MM.1S (cell line): ENCODE measurements at regions not wholly inside any gene's neighbourhood (a gene's known extent, or its start where the extent isn't known, plus 50 kb on each side); places are given as distances from the start of the nearest gene placed in this dataset.

Experiments used
- DNase-seq: peaks from one replicate; pipeline ENCODE4 v3.0.0-alpha.2; 2015
- H2AFZ ChIP-seq: fragments of 300-600 bp; sonication (generic); 2 replicates; pipeline ENCODE4 v1.6.0; 2016; ENCODE audit warnings: antibody characterized with exemption, low read length
- H3F3A ChIP-seq: fragments of 300-600 bp; sonication (generic); 2 replicates; pipeline ENCODE4 v1.6.1; 2016; ENCODE audit warnings: mild to moderate bottlenecking, antibody characterized with exemption, low read length, moderate library complexity, mixed read lengths; ENCODE audit not compliant: insufficient read depth
- H3K27ac ChIP-seq: fragments of 300-600 bp; sonication (generic); 2 replicates; pipeline ENCODE4 v1.5.1; 2016; ENCODE audit warnings: mild to moderate bottlenecking, low read length
- H3K27me3 ChIP-seq: fragments of 300-600 bp; sonication (generic); replicated peaks from 2 replicates; pipeline ENCODE4 v1.6.0; 2016; ENCODE audit warnings: low read length; ENCODE audit not compliant: insufficient read depth
- H3K36me3 ChIP-seq: fragments of 300-600 bp; sonication (generic); replicated peaks from 2 replicates; pipeline ENCODE4 v1.6.1; 2016; ENCODE audit warnings: mild to moderate bottlenecking, low read length, mixed read lengths; ENCODE audit not compliant: insufficient read depth
- H3K4me1 ChIP-seq: fragments of 300-600 bp; sonication (generic); 2 replicates; pipeline ENCODE4 v1.6.1; 2016; ENCODE audit warnings: low read length, mixed read lengths
- H3K4me2 ChIP-seq: fragments of 300-600 bp; sonication (generic); 2 replicates; pipeline ENCODE4 v1.6.0; 2016; ENCODE audit warnings: low read depth, low read length
- H3K4me3 ChIP-seq: fragments of 300-600 bp; sonication (generic); 2 replicates; pipeline ENCODE4 v1.5.1; 2016; ENCODE audit warnings: low read length, mixed read lengths
- H3K79me2 ChIP-seq: fragments of 300-600 bp; sonication (generic); 2 replicates; pipeline ENCODE4 v1.6.1; 2016; ENCODE audit warnings: mixed run types, low read length, mixed read lengths
- H3K9ac ChIP-seq: fragments of 300-600 bp; sonication (generic); 2 replicates; pipeline ENCODE4 v1.6.1; 2016; ENCODE audit warnings: low read length, mixed read lengths
- H3K9me2 ChIP-seq: fragments of 300-600 bp; sonication (generic); replicated peaks from 2 replicates; pipeline ENCODE4 v1.6.1; 2016; ENCODE audit warnings: mild to moderate bottlenecking, low read length, mixed read lengths; ENCODE audit not compliant: insufficient read depth
- H3K9me3 ChIP-seq: fragments of 300-600 bp; sonication (generic); replicated peaks from 2 replicates; pipeline ENCODE4 v1.6.1; 2016; ENCODE audit warnings: mild to moderate bottlenecking, low read length, mixed read lengths; ENCODE audit not compliant: insufficient read depth
- H4K20me1 ChIP-seq: fragments of 300-600 bp; sonication (generic); 2 replicates; pipeline ENCODE4 v1.6.1; 2016; ENCODE audit warnings: mild to moderate bottlenecking, low read length, moderate library complexity, mixed read lengths; ENCODE audit not compliant: insufficient read depth
- EZH2 ChIP-seq: fragments of 300-600 bp; sonication (generic); optimal IDR thresholded peaks from 2 replicates; pipeline ENCODE3; 2017; ENCODE audit warnings: low read depth, mild to moderate bottlenecking, antibody characterized with exemption, low read length, mixed read lengths
- EZH2phosphoT487 ChIP-seq: fragments of 300-600 bp; sonication (generic); IDR thresholded peaks from 2 replicates; pipeline ENCODE4 v1.6.1; 2018; ENCODE audit warnings: antibody characterized with exemption, low read length
- TF ChIP-seq, protein P1 (sequence below): fragments of 300-600 bp; sonication (generic); IDR thresholded peaks from 2 replicates; pipeline ENCODE4 v1.5.1; 2016; ENCODE audit warnings: antibody characterized with exemption, low read length, mixed read lengths

DNA sequence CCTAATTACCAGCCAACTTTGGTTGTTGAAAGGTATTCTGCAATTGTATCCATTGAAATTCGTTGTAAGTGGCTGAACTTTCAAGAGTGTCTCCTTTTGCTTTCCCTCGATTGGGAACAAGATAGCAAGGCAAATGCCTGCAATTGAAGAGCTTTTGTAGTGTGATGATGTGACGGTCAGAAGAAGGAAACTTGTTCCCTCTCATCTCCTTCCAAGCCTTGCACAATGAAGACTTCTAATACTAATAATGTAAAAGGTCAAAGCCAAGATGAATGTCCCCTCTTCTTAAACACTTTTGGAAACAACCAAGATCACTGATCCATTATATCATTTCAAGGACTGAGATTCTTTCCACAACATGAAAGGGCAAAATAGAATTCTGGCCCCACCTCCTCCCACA is 101.9 kb upstream of the LMCD1 start:
- Histone ChIP-seq H3K4me3 (no peak overlapping the region), H3K9me2 (no peaks in the 10 kb centered on the region), H3K27ac (no peak overlapping the region), H3K4me2 (no peak overlapping the region), H3K9ac (no peak overlapping the region), H3K27me3 (no peaks in the 10 kb centered on the region), H3K9me3 (no peaks in the 10 kb centered on the region), H3K79me2 (no peaks in the 10 kb centered on the region), H2AFZ (no peak overlapping the region), H4K20me1 (no peaks in the 10 kb centered on the region), H3K36me3 (no peaks in the 10 kb centered on the region), H3K4me1 (no peaks in the 10 kb centered on the region), H3F3A (no peaks in the 10 kb centered on the region)
- no peak for DNase-seq
- no peak for TF ChIP-seq EZH2
- TF ChIP-seq EZH2phosphoT487 = no peak
- TF ChIP-seq, protein P1, sequence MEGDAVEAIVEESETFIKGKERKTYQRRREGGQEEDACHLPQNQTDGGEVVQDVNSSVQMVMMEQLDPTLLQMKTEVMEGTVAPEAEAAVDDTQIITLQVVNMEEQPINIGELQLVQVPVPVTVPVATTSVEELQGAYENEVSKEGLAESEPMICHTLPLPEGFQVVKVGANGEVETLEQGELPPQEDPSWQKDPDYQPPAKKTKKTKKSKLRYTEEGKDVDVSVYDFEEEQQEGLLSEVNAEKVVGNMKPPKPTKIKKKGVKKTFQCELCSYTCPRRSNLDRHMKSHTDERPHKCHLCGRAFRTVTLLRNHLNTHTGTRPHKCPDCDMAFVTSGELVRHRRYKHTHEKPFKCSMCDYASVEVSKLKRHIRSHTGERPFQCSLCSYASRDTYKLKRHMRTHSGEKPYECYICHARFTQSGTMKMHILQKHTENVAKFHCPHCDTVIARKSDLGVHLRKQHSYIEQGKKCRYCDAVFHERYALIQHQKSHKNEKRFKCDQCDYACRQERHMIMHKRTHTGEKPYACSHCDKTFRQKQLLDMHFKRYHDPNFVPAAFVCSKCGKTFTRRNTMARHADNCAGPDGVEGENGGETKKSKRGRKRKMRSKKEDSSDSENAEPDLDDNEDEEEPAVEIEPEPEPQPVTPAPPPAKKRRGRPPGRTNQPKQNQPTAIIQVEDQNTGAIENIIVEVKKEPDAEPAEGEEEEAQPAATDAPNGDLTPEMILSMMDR = no peak

- H3K4me1 ChIP-seq = no peaks in the 10 kb centered on the region
- H3F3A ChIP-seq = no peaks in the 10 kb centered on the region
- H3K9me2 ChIP-seq = no peaks in the 10 kb centered on the region
- H3K36me3 ChIP-seq = no peaks in the 10 kb centered on the region
- DNase-seq = no peak
- no peak for TF ChIP-seq EZH2phosphoT487
- no peak for TF ChIP-seq EZH2
- TF ChIP-seq, protein P1 = no peak
- H3K9me3 ChIP-seq = no peaks in the 10 kb centered on the region
- no peaks in the 10 kb centered on the region for H3K79me2 ChIP-seq
- H4K20me1 ChIP-seq = no peaks in the 10 kb centered on the region
- H3K9ac ChIP-seq = no peak overlapping the region
- H3K4me3 ChIP-seq = no peak overlapping the region
- no peak overlapping the region for H3K4me2 ChIP-seq
- no peak overlapping the region for H2AFZ ChIP-seq
- H3K27ac ChIP-seq = no peak overlapping the region
- H3K27me3 ChIP-seq = no peaks in the 10 kb centered on the region
These were observed 100.7 kb upstream of the LMCD1 start for GRCh38 chr3:8400911-8401310.

GRCh38 chr3:8403996-8404395 is 97.6 kb upstream of the LMCD1 start:
- H3K79me2 ChIP-seq = no peaks in the 10 kb centered on the region

More at GRCh38 chr3:8403996-8404395, 97.6 kb upstream of the LMCD1 start:
- Histone ChIP-seq H3K9me2 (no peaks in the 10 kb centered on the region), H3K4me1 (no peaks in the 10 kb centered on the region), H2AFZ (no peak overlapping the region), H3K27me3 (no peaks in the 10 kb centered on the region), H3K4me3 (no peak overlapping the region), H3K36me3 (no peaks in the 10 kb centered on the region), H3K9ac (no peak overlapping the region), H3K9me3 (no peaks in the 10 kb centered on the region), H3K27ac (no peak overlapping the region), H3F3A (no peaks in the 10 kb centered on the region), H3K4me2 (no peak overlapping the region), H4K20me1 (no peaks in the 10 kb centered on the region)
- DNase-seq = no peak
- TF ChIP-seq EZH2 = no peak
- TF ChIP-seq, protein P1 = no peak
- TF ChIP-seq EZH2phosphoT487 = no peak
